ENCODE measurements at regions not wholly inside any gene's neighbourhood (a gene's known extent, or its start where the extent isn't known, plus 50 kb on each side); places are given as distances from the start of the nearest gene placed in this dataset.

DNA sequence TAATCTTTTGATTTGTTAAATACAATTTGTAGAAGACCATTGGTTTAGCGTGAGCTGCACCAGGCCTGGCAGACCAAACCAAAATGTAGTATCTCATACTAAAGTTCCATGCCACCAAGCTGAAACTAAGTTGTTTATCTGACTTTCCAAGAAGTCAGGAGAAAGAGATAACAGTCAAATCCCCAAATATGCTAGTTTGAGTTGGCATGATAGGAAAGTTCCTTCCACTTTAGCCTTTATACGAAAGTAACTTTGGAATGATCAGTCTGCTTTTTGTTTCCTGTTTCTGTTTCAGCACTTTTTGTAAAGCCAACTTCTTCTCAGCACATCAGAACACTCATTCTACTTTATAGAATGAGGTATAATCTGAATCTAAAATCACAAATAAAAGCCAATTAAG lies 449.2 kb downstream of the GRXCR1 start:
- TF ChIP-seq, protein P1, sequence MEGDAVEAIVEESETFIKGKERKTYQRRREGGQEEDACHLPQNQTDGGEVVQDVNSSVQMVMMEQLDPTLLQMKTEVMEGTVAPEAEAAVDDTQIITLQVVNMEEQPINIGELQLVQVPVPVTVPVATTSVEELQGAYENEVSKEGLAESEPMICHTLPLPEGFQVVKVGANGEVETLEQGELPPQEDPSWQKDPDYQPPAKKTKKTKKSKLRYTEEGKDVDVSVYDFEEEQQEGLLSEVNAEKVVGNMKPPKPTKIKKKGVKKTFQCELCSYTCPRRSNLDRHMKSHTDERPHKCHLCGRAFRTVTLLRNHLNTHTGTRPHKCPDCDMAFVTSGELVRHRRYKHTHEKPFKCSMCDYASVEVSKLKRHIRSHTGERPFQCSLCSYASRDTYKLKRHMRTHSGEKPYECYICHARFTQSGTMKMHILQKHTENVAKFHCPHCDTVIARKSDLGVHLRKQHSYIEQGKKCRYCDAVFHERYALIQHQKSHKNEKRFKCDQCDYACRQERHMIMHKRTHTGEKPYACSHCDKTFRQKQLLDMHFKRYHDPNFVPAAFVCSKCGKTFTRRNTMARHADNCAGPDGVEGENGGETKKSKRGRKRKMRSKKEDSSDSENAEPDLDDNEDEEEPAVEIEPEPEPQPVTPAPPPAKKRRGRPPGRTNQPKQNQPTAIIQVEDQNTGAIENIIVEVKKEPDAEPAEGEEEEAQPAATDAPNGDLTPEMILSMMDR (conservative IDR thresholded peaks at IDR 0.05; ENCODE audit: low read depth in 2 of 2) = no peak
- TF ChIP-seq, protein P2, sequence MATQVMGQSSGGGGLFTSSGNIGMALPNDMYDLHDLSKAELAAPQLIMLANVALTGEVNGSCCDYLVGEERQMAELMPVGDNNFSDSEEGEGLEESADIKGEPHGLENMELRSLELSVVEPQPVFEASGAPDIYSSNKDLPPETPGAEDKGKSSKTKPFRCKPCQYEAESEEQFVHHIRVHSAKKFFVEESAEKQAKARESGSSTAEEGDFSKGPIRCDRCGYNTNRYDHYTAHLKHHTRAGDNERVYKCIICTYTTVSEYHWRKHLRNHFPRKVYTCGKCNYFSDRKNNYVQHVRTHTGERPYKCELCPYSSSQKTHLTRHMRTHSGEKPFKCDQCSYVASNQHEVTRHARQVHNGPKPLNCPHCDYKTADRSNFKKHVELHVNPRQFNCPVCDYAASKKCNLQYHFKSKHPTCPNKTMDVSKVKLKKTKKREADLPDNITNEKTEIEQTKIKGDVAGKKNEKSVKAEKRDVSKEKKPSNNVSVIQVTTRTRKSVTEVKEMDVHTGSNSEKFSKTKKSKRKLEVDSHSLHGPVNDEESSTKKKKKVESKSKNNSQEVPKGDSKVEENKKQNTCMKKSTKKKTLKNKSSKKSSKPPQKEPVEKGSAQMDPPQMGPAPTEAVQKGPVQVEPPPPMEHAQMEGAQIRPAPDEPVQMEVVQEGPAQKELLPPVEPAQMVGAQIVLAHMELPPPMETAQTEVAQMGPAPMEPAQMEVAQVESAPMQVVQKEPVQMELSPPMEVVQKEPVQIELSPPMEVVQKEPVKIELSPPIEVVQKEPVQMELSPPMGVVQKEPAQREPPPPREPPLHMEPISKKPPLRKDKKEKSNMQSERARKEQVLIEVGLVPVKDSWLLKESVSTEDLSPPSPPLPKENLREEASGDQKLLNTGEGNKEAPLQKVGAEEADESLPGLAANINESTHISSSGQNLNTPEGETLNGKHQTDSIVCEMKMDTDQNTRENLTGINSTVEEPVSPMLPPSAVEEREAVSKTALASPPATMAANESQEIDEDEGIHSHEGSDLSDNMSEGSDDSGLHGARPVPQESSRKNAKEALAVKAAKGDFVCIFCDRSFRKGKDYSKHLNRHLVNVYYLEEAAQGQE (IDR thresholded peaks at IDR 0.05; ENCODE audit: unreplicated experiment) = no peak
- TF ChIP-seq, protein P3, sequence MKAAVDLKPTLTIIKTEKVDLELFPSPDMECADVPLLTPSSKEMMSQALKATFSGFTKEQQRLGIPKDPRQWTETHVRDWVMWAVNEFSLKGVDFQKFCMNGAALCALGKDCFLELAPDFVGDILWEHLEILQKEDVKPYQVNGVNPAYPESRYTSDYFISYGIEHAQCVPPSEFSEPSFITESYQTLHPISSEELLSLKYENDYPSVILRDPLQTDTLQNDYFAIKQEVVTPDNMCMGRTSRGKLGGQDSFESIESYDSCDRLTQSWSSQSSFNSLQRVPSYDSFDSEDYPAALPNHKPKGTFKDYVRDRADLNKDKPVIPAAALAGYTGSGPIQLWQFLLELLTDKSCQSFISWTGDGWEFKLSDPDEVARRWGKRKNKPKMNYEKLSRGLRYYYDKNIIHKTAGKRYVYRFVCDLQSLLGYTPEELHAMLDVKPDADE (IDR thresholded peaks at IDR 0.05) = no peak

Data from GM23338 (cell line).